HTR-8/SVneo (cell line): ENCODE measurements at regions not wholly inside any gene's neighbourhood (a gene's known extent, or its start where the extent isn't known, plus 50 kb on each side); places are given as distances from the start of the nearest gene placed in this dataset.

Experiments used
- DNase-seq: peaks from one replicate; pipeline ENCODE4 v3.0.0; 2011; ENCODE audit warnings: low spot score, mixed read lengths; ENCODE audit not compliant: insufficient read length
- FAIRE-seq: peaks from 2 replicates; lab custom pipeline; 2011; peaks lifted over from hg19 to GRCh38; lab: Jason Lieb, UNC

DNA sequence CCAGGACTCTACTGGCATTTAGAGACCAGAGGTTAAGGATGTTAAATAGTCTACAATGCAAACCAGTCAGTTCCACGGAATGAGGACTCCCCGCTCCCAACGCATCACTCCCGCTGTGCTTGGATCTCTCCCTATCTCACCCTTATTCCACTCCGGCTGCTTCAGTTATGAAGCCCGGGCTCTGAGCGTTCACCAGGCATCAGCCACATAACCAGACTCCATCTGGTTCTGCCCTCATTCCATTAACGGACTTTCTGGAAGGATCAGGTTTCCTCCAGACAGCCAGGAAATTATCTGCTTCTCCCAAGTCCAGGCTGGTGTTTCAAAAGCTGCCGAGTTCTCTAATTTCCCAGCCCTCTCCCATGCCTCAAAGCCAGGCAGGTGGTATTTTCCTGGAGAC, 499.3 kb downstream of the GLRX3 start:
- no peak for FAIRE-seq
- DNase-seq, result no peak

DNA sequence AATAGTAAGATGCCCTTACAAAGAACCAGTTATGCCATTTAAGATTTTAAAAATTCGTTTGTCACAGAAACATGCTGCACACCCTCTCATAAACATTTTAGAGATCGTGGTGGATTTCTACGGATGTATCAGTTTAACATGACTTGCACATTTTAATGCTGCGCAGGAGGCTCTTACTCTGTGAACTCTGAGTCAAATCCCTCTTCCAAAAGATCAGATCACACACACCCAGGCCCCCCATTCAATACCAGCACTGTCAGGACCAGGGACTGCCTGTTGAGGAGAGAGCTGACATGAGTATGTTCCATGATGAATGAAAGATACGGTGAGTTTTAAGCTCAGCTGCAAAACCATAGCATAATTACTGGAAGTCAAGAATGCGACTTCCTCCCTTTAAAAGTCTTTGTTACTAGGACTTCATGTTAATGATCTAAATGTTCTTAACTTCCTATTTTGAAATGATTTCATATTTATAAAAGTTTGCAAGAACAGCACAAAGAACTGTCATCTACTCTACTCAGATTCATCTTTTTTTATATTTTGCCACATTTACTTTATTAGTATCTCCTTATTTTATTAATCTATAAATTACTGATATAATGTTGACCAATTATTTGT, 500.2 kb downstream of the GLRX3 start:
- DNase-seq (no peak), FAIRE-seq (no peak)

DNA sequence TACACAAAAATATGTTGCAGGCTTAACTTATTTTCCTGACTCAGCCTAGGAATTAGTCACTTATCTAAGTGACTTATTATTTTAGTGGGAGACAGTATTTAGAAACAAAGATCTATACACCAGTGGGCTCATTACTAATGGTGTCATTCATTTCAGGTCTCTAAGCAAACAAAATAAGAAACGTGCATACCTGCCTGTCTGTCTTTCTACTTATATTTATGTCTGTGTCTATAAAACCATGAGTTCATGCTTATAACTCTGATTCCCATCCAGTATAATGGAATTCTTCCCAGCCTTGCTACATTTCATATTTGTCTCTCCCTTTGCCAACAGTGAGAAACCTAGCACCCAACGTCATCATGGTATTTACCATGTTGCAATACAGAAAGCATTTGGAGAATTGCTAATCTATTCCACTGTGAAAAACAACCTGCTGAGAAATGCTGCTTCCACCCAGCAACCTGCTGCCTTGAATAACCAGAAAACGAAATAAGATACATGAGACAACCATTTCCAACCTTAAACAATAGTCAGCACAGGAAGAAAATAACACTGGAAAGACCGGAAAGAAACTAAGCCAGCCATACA, 501.0 kb downstream of the GLRX3 start:
- no peak for DNase-seq
- FAIRE-seq, result no peak

DNA sequence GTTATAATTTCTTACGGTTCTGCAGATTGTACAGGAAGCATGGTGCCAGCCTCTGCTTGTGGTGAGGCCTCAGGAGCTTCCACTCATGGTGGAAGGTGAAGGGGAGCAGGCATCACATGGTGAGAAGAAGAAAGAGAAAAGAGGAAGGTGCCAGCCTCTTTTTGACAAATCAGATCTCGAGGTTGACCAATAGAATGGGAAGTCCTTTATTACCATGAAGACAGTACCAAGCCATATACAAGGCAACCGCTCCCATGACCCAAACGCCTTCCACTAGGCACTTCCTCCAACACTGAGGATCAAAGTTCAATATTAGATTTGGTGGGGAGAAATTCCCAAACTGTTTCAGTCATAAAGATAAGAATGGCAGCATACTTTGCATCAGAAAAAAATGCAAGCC, 502.8 kb downstream of the GLRX3 start:
- DNase-seq (no peak), FAIRE-seq (no peak)

DNA sequence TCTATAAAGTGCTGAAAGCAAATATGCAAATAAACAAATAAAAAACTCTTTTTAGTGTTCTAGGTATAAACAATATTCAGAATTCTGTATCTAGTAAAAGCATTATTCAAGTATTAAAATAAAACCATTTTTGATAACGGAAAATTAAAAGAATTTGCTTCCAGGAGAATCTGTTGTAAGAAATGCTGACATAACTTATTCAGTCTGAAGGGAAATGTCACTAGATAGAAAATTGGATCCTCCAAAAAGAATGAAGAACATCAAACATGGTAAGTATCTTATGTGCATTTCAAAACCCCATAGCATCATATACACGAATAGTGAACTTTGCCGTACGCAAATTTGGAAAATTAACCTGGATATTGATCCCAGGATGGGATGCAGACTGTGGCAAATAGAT, 506.7 kb downstream of the GLRX3 start:
- DNase-seq (no peak), FAIRE-seq (no peak)

DNA sequence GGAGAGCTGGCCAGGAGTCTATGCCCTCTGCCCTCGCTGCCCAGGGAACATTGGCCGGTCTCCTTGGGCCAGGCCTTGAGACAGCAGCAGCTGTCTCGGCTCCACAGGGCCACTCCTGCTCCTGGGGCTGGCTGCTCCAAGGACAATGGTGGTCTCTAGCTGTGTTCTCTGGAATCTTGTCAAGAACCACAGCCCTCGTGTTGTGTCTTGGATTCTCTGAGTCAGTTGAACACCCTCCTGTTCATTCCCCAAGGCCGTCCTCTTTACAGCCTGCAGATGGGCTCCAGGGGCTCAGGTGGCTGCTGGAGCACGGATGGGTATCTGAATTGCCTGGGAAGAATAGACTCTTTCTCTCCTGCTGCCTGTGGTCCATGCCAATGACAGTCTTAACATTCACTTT, 511.1 kb downstream of the GLRX3 start:
- FAIRE-seq (no peak), DNase-seq (no peak)

DNA sequence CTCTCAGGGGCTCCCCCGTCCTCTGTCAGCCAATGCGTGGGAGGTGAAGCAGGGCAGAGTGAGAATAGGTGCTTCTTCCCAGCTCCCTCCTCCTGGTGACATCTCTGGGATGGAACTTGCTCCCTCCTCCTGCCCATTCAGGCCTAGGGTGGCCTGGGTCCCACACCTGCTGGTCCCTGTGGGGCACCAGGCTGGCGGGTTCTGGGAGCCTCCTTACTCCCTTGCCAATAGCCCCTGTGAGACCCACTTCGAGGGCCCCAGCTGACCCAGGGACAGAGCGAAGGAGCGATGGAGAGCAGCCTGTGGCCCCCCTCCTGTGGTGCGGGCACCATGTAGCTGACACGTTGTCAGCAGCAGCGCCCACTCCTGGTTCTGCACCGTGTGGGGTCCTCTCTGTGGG, 512.6 kb downstream of the GLRX3 start:
- DNase-seq, result no peak
- FAIRE-seq, result no peak

DNA sequence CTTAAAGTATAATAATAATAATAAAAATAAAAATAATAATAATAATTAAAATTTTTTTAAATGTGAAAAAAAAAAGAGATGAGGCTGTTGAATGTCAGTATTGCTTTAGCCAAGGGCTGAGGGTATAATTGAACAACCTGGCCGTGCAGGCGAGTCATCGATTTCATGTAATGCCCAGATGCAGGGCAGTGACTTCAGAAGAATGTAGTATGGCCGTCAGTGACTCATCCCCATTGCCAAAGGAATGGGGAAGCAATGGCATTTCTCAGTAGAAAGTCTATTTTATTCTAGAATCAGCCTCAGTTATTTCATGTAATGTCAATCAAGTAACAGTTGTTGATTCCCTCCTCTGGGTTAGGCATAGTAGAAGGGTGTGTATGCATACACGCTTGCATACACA, 516.4 kb downstream of the GLRX3 start:
- no peak for FAIRE-seq
- no peak for DNase-seq

DNA sequence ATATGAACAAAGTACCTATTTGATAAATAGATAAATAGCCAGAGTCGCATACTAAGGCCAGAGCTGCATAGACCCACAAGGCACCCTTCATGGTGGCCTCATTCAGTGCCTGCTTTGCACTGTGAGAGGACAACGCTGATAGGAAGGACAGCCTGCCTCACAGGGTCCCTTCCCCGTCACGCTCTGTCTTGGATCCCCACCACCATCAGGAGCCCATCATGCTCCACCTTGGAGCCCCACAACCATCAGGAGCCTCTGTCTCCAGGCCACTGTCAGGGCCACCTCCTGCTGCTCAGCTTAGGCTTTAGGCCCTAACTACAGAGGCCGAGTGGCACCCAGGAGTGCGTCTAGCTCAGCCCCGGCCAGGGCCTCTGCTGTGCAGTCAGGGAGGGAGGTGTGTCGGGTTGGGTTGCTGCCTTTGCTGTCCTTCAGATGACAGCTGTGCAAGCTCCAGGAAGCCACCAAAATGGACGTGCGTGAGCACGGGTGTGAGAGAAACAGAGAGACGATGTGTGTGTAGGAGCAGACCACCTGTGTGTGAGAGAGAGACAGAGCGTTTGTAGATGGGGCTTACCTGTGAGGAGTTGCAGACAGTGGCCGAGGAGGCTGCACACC, 516.9 kb downstream of the GLRX3 start:
- no peak for DNase-seq
- no peak for FAIRE-seq

DNA sequence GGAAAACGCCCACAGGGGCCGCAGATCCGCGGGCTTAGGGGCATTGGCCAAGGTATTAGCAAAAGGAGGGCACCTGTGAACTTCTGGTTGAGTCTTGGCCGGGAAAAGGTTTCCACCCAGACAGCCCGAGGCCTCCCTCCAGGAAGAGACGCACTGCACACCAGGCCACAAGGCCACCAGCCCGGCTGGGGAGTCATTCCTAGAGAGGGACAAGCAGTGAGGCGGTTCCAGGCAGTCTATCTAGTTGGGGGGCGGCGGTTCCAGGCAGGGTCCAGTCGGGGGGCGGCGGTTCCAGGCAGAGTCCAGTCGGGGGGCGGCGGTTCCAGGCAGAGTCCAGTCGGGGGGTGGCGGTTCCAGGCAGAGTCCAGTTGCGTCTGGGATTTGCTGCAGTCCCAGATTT, 518.5 kb downstream of the GLRX3 start:
- DNase-seq, result no peak
- FAIRE-seq, result no peak

DNA sequence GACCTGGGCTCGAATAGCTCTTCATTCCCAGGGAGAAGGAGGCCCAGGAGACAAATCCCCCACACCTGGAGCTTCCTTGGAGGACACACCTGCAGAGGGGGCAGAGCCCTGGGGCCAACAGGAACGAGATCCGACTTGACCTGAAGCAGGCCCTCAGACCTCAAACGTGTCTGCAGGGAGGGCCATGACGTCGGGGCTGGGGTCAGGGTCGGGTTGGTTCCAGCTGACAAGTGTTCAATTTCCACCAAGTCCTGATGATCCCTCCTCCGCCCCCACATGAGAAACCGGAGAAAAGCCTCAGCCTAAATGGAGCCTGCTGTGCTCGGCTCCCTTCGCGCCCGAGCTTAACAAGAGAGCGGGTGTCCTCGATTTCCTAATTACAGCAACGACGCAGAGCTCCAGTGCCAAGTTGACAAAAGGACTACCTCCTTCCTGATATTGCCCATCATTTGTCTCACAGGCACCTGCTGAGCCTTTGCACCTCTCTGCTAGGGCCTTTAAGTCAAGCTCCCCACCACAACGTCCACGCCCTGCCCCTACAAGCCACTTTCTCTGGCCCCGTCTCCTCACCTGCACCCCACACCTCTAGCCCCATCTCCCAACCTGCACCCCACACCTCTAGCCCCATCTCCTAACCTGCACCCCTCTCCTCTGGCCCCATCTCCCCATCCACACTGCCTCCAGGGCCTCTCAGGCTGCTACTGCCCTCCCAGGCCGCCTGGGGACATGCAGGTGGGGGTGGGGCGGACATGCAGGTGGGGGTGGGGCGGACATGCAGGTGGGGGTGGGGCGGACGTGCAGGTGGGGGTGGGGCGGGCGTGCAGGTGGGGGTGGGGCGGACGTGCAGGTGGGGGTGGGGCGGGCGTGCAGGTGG, 519.4 kb downstream of the GLRX3 start:
- DNase-seq (no peak), FAIRE-seq (no peak)

DNA sequence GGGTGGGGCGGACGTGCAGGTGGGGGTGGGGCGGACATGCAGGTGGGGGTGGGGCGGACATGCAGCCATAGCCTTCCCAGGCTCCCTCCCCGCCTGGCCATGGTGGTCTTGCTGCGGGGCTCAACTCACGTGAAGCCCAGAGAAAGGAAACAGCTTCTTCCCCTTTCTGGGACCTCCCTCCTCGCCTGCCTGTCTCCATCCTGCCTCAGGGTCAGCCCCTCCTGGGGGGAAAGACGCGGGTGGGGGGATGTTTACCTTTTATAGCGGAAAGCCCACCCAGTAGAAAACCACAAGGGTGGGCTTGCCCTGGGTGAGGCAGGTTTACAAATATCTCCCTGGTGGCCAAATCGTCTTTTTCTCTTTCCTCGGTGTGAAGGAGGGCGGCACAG, 520.0 kb downstream of the GLRX3 start:
- FAIRE-seq (no peak), DNase-seq (no peak)

DNA sequence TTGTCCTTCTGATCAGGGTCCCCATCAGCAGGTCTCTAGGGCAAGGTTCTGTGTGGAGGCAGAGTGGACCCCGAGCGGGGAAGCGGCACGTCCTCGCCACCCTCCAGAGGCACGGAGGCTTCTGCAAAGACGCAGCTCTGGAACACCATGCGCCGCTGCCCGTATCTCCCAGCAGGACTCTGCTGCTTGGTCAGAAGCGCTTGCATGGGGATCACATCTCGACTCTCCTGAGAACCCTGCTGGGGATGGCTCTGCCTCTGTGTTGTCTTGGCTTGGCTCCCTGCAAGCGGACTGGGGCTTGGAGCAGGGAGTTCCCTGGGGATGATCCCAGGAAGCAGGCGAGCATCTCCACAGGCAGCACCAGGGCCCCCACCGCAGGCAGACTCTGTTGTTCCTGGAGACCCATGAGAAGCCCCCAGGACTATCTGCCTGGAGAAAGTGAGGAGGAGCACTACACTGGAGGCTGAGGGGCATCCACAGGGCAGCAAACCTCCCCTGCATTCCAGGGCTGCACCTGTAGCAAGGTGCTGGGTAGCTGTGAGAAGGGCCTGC, 520.5 kb downstream of the GLRX3 start:
- no peak for FAIRE-seq
- DNase-seq, result no peak

DNA sequence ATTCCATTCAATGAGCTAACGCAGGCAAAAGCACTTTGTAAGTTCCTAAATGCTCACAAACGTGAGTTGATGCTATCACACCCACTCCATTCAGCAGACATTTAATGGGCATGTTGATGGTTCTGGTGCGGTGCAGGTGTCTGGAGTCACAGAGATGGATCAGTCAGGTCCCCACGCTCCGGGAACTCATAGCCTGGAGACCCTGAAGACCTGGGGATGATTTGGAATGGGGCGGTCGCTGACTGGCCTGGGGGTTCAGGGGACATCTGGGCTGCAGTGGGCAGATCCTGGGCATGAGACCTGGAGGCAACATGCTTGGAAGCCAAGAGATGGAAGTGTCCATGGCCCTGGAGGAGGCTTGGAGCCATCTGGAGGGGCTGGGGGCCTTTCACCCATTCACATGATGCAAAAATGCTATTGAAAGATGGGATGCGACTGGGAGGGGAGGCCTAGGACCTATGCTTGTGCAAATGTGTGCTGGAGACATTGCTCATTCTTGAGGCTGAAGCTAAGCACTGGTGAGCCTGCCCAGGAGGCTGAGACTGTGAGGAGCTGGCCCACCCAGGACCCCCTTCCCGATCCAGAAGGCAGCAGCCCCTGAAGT, 522.6 kb downstream of the GLRX3 start:
- no peak for FAIRE-seq
- no peak for DNase-seq

DNA sequence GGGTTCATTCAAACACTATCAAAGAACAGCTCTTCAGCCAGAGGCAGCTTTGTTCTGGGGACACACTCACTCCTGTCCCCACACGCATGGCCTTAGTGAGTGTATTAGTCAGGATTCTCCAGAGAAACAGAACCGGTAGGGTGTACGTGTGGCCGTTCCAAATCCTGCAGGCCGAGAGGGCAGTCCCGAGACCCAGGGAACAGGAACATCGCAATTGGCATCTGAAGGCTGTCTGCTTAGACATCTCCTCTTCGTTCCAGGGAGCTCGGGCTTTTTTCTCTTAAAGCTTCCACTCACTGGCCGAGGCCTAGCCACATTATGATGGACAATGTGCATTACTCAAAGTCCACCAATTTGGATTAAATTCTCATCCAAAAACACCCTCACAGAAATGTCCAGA, 523.3 kb downstream of the GLRX3 start:
- FAIRE-seq, result no peak
- DNase-seq, result no peak

DNA sequence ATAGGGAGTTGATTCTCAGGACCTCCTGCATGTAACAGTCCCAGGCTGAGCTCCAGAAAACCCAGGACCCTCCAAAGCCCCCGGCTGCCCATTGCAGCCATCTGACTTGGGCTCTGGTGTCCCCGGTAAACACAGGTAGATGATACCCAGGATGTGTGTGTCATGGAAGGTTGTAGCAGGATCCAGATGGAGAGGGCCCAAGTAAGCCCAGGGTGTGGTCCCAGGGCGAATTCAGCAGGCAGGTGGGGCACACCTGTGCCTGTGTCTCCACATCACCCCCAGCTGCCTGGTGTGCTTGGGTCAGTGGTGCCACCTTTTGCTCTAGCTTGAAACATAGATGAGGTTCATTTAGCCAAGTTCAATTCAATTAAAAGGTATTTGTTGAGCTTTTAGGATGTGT, 524.1 kb downstream of the GLRX3 start:
- DNase-seq, result no peak
- no peak for FAIRE-seq

DNA sequence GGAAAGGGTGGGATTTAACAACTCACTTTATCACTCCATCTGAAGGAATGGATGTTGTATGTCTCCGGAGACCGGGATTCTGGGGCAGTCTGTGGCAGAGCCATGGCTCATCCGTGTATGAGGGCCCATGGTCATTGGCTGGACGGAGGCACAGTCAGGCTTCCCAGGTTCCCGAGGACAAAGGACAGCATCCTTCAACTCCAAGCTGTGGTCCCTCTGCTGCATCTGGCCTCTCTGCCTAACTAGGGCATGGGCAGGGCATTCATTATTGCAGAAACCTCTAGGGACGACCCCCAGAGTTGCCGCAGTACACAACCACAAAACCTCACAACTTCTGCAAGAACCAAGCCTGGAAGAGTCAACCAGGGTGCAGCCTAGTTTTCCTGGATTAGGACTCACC, 525.2 kb downstream of the GLRX3 start:
- no peak for FAIRE-seq

DNA sequence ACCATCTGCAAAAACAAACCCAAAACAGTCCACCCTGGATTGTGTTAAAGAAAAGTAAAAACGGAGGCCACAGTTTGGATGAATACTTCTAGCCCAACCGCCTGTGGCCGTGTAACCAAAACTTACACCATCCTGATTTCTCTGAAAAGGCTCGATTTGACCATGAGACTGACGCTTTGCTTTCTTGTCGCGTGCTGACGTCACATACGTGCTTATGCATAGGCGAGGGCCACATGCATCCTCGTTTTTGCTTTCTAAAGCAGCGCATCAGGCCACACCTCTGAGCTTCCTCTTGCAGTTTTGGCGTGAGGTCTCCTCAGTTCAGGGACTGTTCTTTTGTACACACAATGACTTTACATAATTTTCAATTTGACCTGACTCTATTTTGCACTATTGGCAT, 526.6 kb downstream of the GLRX3 start:
- DNase-seq, result no peak
- no peak for FAIRE-seq

More for the DNA sequence above, 525.2 kb downstream of the GLRX3 start:
- no peak for DNase-seq

DNA sequence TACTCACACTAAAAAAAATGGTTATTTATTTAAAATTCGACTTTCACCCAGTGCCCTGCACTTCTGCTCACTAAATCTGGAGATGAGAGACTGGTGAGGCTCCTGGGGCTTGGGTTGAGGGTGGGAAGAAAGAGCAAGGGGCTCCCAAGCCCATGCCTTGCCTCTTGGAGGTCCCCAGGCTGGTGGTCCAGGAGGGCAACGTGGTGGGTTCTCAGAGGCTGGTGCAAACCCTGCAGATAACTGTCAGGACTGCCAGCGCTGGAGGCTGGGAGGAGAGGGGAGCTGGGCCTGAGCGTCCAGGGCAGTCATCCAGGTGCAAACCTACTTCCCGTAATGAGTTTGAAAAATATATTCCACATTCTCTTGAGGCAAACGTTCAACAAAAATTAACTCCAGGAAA, 528.3 kb downstream of the GLRX3 start:
- no peak for FAIRE-seq
- no peak for DNase-seq

DNA sequence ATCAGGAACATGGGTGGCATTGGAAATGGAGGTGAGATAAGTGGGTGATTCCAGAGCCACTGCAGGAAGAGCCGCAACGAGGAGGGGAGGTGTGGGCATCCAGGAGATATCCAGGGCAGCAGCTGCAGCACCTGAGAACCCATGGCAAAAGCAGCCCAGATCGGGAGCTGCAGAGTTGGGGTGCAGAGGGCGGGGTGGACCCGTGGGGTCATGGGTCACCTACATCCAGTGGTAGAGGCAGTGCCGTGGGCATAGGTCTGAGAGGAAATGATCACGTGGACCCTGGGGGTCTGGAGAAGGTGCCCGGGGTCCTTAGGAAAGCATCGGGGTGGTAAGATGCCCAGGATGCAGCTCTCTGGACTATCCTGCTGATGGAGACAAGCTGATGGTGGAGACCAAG, 530.0 kb downstream of the GLRX3 start:
- FAIRE-seq, result no peak
- no peak for DNase-seq
